ENCODE measurements at regions not wholly inside any gene's neighbourhood (a gene's known extent, or its start where the extent isn't known, plus 50 kb on each side); places are given as distances from the start of the nearest gene placed in this dataset.

DNA sequence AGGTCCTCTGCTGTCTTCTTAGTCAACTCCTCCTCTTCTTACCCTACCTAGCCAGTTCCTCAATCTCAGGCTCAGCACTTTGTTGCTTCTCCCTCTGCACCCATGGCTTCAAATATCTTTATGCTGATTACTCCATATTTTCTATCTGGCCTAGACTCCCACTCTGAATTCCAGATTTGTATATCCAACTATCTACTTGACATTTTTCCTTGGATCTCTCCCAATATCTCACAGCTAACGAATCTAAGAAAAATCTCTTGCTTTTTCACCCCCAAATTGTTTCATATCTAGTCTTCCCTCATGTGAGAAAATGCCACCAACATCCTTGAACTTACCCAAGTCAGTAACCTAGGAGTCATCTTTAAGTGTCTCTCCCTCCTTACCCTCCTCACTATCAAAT lies 176.4 kb upstream of the ERCC4 start:
- Histone ChIP-seq H3K36me3 (ENCODE audit: control insufficient read depth in 4 of 4, insufficient read depth in 3 of 4, low read depth in 1 of 4, low read length in 3 of 4) (no peaks in the 10 kb centered on the region), H3K9me3 (ENCODE audit: control insufficient read depth in 4 of 4, low read length in 3 of 4) (peaks cover 0 to 4% (median 0%) of the 10 kb centered on the region in 4 donors), H3K27ac (ENCODE audit: low read depth in 1 of 2, low read length in 2 of 2) (no peak overlapping the region), H3K9ac (ENCODE audit: low read depth in 1 of 2, low read length in 2 of 2) (no peak overlapping the region), H3K4me1 (ENCODE audit: control insufficient read depth in 4 of 4, insufficient read depth in 4 of 4, low read length in 3 of 4) (no peaks in the 10 kb centered on the region), H3K27me3 (ENCODE audit: control insufficient read depth in 4 of 4, insufficient read depth in 4 of 4, low read length in 3 of 4) (no peaks in the 10 kb centered on the region), H3K4me3 (ENCODE audit: low read depth in 1 of 3, low read length in 3 of 3) (no peak overlapping the region)
- 60% methylated on average over 1 of the region's 1 CpG for WGBS
- no peak for DNase-seq (ENCODE audit: low spot score)
- no peak for TF ChIP-seq FOXA1 (IDR thresholded peaks at IDR 0.05)
- TF ChIP-seq NR2F2 (IDR thresholded peaks at IDR 0.05) = no peak
- TF ChIP-seq JUND (IDR thresholded peaks at IDR 0.05) = no peak
- TF ChIP-seq RAD21 (IDR thresholded peaks at IDR 0.05) = no peak
- TF ChIP-seq, protein P1, sequence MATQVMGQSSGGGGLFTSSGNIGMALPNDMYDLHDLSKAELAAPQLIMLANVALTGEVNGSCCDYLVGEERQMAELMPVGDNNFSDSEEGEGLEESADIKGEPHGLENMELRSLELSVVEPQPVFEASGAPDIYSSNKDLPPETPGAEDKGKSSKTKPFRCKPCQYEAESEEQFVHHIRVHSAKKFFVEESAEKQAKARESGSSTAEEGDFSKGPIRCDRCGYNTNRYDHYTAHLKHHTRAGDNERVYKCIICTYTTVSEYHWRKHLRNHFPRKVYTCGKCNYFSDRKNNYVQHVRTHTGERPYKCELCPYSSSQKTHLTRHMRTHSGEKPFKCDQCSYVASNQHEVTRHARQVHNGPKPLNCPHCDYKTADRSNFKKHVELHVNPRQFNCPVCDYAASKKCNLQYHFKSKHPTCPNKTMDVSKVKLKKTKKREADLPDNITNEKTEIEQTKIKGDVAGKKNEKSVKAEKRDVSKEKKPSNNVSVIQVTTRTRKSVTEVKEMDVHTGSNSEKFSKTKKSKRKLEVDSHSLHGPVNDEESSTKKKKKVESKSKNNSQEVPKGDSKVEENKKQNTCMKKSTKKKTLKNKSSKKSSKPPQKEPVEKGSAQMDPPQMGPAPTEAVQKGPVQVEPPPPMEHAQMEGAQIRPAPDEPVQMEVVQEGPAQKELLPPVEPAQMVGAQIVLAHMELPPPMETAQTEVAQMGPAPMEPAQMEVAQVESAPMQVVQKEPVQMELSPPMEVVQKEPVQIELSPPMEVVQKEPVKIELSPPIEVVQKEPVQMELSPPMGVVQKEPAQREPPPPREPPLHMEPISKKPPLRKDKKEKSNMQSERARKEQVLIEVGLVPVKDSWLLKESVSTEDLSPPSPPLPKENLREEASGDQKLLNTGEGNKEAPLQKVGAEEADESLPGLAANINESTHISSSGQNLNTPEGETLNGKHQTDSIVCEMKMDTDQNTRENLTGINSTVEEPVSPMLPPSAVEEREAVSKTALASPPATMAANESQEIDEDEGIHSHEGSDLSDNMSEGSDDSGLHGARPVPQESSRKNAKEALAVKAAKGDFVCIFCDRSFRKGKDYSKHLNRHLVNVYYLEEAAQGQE (IDR thresholded peaks at IDR 0.05) = no peak
- no peak for TF ChIP-seq HNF4A (conservative IDR thresholded peaks at IDR 0.05)
- TF ChIP-seq, protein P2, sequence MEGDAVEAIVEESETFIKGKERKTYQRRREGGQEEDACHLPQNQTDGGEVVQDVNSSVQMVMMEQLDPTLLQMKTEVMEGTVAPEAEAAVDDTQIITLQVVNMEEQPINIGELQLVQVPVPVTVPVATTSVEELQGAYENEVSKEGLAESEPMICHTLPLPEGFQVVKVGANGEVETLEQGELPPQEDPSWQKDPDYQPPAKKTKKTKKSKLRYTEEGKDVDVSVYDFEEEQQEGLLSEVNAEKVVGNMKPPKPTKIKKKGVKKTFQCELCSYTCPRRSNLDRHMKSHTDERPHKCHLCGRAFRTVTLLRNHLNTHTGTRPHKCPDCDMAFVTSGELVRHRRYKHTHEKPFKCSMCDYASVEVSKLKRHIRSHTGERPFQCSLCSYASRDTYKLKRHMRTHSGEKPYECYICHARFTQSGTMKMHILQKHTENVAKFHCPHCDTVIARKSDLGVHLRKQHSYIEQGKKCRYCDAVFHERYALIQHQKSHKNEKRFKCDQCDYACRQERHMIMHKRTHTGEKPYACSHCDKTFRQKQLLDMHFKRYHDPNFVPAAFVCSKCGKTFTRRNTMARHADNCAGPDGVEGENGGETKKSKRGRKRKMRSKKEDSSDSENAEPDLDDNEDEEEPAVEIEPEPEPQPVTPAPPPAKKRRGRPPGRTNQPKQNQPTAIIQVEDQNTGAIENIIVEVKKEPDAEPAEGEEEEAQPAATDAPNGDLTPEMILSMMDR (IDR thresholded peaks at IDR 0.05; ENCODE audit: low read depth, low read length, missing input control) = no peak
- no peak for TF ChIP-seq HNF4G (IDR thresholded peaks at IDR 0.05)

DNA sequence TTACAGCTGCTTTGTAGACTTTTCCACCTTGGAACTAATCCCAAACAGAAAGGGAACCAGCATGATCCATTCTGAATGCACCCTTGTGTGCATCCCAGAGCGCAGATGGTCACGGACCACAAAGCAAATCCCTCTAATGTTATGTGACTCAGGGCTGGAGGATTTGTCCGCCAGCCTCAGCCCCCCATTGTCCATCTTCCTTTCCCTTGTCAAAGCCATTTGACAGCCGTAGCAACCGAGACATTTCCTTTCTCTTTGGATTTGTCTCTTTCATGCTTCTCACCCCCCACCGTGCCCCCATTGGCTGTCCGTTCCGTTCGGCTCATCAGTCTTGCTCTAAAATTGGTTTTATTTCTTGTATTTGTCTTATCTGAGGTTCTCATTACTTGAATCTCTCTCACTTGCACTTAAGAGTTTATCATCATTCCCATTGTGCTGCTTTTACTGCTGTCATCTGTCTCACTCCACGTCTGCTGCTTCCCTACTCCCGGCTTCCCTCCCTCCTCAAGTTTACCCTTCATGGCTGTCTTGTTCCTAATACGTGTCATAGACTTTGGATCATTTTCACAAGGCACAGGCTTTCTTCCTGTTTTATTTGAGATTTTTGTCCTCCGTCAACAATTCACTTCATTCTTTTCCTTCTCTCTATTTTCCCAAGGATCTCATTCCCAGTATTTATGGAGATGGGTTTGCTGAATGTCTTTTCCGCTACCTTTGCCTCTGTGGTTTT lies 163.4 kb upstream of the ERCC4 start:
- no peak overlapping the region for H3K9ac ChIP-seq (ENCODE audit: low read depth in 1 of 2, low read length in 2 of 2)
- no peaks in the 10 kb centered on the region for H3K4me1 ChIP-seq (ENCODE audit: control insufficient read depth in 4 of 4, insufficient read depth in 4 of 4, low read length in 3 of 4)
- no peak overlapping the region for H3K27ac ChIP-seq (ENCODE audit: low read depth in 1 of 2, low read length in 2 of 2)
- TF ChIP-seq FOXA2 (IDR thresholded peaks at IDR 0.05) (no peak), JUND (IDR thresholded peaks at IDR 0.05) (no peak), RXRA (IDR thresholded peaks at IDR 0.05) (no peak), RAD21 (IDR thresholded peaks at IDR 0.05) (no peak), SP1 (IDR thresholded peaks at IDR 0.05) (no peak), HNF4G (IDR thresholded peaks at IDR 0.05) (no peak), HNF4A (conservative IDR thresholded peaks at IDR 0.05) (no peak)
- TF ChIP-seq, protein P1 (IDR thresholded peaks at IDR 0.05) = no peak
- no peaks in the 10 kb centered on the region for H3K36me3 ChIP-seq (ENCODE audit: control insufficient read depth in 4 of 4, insufficient read depth in 3 of 4, low read depth in 1 of 4, low read length in 3 of 4)
- no peak overlapping the region for H3K4me3 ChIP-seq (ENCODE audit: low read depth in 1 of 3, low read length in 3 of 3)
- H3K27me3 ChIP-seq (ENCODE audit: control insufficient read depth in 4 of 4, insufficient read depth in 4 of 4, low read length in 3 of 4) = no peaks in the 10 kb centered on the region
- DNase-seq (ENCODE audit: low spot score) = no peak
- WGBS = 82% methylated on average over 14 of the region's 14 CpGs
- no peaks in the 10 kb centered on the region for H3K9me3 ChIP-seq (ENCODE audit: control insufficient read depth in 4 of 4, low read length in 3 of 4)

Data from liver (tissue), 8 donors.